HG03135 (cell line): ENCODE measurements at regions not wholly inside any gene's neighbourhood (a gene's known extent, or its start where the extent isn't known, plus 50 kb on each side); places are given as distances from the start of the nearest gene placed in this dataset.

ENCODE experiments used
- ATAC-seq: cut with Tn5 transposase; IDR thresholded peaks from one replicate; pipeline ENCODE4 v1.9.1; 2021; ENCODE audit warnings: mild to moderate bottlenecking, moderate library complexity; ENCODE audit not compliant: unreplicated experiment

DNA sequence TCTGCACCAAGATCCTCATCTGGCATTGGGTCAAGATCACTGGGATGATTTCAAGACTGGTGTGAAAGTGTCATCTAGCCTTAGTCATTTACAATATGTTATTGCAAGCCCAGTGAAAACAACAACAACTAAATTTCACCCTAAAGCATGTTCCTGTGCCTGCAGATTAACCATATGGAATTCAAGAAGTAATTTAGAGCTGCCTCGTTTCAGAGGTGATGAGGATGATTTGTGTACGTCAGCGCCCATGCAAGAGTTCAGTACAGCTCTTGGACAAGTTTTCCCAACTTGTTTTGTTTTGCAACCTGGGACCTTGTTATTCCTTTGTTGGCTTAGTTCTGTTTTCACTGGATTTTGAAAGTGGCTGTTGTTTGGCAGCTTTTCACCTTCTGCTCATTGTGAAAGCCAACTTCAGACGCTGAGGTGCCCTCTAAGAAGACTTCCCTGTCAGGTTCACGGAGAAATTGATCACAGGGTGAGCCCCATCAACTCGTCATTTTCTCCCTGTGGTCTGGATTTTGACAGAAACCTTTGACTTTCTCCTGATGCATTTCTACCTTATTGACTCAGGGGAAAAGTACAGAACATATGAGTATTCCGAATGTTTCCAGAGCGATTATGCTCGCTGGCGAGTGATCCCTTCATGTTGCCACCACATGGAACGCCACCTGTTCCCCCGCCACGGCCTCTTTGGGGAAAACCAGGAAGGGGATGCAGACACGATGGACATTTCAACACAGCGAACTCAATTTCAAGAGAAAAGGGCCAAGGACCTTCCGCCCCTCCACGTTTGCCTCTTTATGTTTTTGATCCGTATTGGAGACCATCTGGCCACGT, 85.6 kb downstream of the FOXL1 start:
- no peak for ATAC-seq

DNA sequence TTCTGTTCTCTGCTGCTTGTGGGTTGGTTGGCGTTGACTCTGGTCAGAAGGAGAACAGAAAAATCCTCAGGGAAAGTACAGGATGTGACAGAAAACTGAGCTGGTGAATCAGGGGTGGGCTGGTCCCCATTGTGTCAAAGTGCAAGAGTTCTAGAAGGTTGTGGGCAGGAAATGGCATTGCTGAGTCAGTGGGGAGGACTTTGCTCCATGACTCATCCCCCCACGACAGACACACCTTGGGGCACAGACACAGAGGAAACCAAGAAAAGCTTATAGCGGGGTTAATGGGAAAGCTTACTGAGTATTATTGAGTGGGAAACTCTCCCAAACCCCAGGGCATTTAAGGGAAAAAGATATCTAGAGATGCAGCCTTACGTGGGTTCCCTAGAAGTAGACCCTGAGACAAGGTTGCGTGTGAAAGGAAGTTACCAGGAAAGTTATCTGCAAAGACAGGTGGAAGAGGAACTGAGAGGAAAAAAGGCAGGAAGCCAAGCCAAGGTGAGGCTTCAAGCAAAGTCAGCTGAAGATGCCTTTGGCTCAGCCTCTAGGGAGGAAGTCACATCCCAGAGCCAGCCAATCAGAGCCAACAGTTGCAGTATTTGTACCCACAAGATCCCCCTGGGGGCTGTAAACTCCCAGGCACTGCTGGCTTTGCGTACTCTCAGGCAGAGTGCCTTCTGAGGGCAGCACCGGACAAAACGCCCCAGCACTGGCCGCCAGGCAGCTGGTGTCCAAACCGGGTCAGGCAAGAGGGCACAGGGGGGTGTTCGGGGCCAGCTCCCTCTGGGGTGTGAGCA, 86.4 kb downstream of the FOXL1 start:
- peak; percentile 71 for ATAC-seq

DNA sequence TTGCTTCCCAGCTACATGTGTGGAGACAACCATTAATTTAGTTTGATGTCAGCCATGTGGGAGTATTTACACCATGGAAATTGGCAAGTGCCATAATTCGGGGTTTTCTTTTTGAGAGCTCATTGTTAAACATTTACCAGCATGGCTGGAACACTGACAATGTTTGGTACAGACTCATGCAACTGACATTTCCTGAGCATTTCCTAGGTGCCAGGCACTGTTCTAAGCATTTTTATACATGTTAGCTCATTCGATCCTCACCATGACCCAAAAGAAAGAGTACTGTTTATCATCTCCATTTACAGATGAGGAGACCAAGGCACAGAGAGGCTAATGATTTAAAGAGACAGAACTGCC, 86.9 kb downstream of the FOXL1 start:
- ATAC-seq = peak; percentile 21

DNA sequence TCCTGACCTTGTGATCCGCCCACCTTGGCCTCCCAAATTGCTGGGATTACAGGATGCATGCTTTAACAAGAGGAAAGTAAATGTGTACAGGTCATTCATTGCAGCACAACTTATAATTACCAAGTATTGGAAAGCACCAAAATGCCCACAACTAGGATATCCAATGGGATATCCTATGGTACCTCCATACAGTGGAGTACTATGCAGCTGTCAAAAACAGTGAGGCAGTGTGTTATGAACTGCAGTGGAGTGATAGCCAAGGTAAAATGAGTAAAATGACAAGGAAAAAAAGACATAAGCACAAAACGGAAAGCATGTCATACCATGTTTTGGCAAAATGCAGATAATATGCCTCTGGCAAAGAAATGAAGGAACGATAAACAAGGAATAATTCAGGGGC, 87.6 kb downstream of the FOXL1 start:
- no peak for ATAC-seq

DNA sequence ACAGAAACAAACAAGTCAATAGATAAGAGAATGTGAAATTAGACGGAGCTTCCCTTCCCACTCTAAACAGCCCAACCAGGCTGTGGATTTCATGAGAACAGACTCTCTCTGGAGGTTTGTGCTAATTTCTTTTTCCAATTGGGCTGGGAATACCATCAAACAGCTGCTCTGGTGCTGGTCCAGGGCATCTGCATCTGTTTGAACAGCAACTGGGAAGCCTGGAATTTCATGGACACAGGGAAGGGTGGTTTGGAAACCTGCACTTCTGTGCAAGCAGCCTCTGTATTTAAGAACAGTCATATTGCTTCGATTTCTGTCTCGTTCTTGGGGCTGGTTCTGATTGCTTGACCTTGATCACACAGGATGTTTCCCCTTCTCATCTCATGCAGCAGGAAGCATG, 88.7 kb downstream of the FOXL1 start:
- ATAC-seq = no peak

DNA sequence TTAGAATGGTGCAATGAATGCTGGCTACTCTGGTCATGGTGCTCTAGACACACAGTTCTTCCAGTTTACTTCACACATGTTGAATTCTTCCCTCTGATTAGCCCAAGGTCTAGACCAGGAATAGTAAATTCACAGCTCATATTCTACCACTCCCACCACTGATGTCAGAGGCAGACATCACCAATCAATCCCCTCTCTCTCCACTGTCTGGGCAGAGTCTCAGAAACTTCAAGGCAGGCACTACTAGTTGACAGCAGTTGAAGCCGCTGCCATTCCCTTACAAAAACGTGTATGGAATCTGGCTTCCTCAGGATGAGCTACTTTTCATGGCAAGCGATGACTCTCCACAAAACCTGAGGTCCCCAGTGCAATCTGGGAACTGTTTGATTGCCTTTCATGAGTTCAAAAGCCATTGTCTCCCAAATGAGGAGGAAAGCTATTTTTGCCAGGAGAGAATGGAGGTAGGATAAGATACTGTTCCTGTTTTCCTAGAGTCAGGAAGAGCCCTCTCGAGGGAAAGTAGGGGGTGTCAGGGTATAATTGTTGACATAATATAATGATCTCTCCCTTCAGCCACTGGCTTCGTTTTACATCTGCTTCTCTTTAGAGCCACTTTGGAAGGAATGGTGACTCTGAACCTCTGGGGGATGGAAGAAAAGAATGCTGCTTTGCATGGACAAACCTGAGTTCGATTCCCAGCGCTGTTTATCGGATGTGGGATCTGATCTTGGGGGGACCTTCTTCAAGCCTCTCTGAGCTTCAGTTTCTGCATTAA, 90.0 kb downstream of the FOXL1 start:
- no peak for ATAC-seq

DNA sequence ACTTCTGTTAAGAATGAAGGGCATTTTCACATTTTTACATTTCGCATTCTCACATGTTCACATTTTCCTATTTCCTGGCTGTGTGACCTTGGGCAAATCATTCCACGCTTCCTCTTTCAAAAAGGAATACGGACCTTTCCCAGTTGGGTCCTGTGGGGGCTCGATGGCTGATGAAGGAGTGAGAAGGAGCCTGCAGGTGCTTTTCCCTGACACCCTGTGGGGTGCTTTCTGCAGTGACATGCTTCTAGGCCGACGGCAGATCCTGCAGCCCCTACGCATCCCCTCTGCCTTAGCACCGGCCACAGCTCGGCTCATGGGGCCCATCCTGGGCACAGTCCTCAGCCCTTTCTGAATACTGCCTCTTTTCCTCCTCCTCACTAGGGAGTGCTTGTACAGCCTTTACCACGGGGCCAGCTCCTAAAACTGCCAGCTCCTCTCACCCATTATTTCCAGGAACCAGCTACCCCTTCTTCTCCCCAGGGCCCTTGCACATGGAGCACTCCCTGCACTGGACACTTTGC, 91.0 kb downstream of the FOXL1 start:
- ATAC-seq = no peak

DNA sequence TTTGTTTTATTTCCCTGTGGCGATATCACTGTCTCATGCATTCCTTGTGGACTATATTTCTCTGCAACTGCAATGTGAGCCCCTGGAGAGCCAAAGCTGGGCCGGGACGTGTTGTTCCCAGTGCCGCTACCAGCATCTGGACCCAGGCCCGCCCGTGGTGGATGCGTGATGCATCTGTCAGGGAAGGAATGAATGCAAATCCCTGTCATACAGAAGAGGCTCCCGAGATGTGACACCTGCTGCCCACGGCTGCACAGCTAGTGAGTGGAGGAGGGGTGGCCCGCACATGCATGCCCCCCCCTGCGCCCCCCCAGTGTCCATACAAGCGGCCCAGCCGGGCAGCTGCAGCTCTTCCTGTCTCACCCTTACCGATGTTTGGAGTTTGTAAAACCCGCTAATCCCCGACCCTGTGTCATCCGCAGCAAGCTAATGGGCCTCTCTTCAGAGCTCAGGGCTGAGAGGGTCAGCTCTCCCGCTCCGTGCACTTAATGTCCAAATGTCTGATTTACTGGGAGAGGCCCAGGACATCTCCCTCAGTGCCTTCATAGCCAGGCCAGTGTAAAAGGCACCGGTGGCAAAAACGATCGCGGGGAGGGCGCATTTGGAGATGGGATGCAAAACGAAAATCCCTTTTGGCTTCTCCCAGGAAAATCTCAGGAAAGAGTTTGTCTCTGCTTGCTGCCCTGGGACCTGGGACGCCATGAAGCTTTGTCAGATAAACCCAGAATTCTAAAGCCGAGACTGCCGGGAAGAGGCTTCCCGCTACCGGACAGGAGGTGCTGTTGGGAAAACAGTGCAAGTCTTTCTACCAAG, 91.8 kb downstream of the FOXL1 start:
- ATAC-seq = no peak

DNA sequence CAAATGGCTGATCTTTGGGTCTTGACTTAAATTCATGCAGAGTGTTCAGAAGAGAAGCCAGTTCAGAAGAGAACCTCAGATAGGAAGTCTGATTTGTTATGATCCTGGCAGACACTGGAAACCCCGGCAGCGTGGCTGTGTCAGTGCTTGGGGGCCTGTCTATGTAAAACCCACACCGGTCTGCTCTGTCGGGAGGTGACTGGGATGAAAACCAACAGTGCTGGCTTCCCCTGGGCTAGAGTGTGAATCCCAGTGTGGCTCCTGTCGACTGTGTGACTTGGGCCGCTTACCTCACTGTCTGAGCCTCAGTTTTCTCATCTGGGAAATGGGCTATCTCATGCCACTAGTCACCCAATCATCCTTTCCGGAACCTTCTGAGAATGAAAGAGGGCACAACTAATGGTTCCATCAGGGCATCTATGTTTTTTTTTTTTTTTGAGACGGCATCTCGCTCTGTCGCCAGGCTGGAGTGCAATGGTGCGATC, 92.4 kb downstream of the FOXL1 start:
- ATAC-seq = no peak

DNA sequence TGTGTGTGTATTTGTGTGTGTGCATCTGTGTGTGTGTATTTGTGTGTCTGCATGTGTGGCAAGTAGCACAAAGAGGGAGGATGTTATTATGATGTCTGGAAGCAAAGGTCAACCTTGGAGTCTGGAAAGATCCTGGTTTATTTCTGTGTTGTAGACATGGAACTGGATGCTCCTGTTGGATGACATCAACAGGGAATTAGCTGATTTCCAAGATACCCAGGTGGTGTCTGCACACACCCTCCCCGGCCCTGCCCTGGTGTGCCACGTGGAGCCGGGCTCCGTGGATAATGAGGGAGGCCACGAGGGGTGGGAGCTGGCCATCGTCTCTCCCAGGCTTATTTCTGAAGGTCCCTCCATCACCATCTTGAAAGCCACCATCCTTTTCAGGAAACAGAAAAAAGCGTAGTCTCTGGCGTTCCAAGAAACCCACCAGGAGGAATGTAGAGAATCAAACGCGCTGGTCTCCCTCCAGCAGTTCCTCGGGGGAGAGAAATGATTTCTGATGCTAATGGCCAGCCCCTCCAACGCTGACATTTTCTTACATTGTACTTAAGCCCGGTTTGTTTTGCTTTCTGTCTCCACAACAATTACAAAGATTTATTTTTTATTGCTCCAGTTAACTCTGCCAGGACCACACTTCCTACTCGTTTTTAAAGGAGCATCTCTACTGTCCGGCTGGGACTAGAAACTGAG, 93.3 kb downstream of the FOXL1 start:
- ATAC-seq = no peak

DNA sequence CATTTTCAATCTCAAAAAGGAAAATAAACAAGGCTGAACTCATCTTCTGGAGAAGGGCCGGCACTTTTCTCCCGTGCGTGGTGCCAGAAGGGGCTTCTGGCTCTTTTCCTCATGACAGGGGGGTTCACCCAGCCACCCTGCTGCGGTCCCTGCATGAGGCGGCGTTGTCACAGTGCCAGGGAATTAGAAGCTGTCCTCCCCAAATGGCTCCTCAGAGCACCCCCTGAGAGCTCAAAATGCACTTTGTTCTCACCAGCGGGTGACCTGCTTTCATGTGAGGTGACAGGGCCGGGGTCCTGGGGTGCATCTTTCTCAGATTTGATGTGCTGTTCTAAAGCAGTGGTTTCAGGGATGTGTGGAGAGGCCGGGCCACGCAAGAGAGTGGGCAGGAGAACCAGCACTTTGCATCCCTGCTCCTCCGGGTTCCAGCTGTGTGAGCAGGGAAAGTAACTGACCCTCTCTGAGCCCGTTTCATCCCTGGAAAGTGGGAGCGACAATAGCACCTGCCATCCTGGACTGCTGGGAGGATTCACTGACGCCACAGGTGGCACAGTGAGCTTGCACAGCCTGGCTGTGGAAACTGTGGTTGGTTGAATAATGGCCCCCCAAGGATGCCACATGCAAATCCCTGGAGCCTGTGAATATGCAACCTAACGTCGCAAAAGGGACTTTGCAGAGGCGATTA, 94.0 kb downstream of the FOXL1 start:
- ATAC-seq = no peak

DNA sequence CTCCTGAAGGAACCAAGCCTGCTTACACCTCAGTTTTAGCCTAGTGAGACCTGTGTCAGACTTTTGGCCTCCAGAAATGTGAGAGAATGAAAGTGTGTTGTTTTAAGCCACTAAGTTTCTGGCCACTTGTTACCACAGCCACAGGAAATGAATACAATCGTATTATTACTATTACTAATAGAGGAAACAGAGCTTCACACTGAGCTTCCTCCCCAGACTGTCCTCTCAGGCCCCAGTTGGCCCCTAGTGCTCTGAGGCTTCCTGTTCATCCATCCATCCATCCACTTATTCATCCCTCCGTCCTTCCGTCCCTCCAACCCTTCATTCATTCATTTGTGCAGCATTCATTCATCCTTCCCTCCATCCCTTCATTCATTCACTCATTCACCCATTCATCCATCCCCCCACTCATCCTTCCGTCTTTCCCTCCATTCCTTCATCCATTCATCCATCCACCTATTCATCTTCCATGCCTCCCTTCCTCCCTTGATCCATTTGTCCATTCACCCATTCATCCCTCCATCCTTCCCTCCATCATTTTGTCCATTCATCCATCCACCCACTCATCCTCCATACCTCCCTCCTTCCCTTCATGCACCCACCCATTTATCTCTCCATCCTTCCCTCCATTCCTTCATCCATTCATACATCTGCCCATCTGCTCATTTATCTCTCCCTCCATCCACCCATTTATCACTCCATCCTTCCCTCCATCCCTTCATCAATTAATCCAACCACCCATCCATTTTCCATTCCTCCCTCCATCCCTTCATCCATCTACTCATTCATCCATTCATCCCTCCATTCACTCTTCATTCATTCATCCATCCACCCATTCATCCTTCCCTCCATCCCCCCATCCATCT, 95.0 kb downstream of the FOXL1 start:
- no peak for ATAC-seq

DNA sequence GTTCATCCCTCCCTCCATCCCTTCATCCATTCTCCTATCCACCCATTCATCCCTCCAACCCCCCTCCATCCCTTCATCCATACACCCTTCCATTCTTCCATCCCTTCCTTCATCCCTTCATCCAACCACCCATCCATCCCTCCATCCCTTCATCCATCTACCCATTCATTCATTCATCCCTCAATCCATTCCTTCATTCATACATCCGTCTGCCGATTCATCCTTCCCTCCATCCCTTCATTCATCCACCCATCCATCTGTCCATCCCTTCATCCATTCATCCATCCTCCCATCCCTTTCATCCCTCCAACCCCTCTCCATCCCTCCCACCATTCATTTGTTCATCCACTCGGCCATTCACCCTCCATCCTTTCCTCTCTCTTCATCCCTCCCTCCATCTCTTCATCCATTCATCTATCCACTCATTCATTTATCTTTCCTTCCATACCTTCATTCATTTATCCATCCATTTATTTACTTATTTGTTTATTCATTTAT, 95.7 kb downstream of the FOXL1 start:
- ATAC-seq = no peak

DNA sequence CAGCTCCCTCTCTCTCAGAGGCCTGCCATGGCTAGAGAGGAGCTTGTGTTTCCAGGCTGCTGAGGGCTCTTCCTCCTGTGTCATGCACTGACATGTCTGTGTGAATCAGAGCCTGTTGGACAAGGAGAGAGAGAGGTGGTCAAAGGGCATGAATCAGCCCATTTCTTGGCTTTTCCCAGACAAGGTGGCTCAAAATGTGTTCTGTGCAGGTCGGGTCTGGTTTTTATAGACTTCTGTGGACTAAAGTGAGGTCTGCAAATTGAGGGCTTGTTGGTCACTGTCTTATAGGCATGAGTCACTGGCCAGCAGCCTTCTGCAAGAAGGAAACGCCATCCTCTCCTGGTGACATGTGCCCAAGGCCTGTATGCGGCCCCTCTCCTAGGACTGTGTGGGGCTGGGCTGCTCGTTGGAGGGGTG, 97.9 kb downstream of the FOXL1 start:
- ATAC-seq = no peak

DNA sequence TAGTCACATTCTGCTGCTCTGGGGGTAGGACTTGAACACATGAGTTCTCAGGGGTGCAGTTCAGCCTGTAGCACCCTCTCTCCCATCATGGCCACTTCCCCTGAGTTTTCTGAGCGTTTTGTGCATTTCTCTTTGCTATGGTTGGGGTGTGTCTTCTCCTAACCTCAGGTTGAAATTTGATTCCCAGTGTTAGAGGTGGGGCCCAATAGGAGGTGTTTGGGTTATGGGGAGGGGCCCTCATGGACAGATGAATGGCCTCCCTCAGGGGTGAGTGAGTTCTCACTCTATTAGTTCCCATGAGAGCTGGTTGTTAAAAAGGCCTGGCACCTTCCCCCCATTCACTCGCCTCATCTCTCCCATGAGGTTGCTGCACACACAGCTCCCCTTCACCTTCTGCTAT, 101.1 kb downstream of the FOXL1 start:
- no peak for ATAC-seq

DNA sequence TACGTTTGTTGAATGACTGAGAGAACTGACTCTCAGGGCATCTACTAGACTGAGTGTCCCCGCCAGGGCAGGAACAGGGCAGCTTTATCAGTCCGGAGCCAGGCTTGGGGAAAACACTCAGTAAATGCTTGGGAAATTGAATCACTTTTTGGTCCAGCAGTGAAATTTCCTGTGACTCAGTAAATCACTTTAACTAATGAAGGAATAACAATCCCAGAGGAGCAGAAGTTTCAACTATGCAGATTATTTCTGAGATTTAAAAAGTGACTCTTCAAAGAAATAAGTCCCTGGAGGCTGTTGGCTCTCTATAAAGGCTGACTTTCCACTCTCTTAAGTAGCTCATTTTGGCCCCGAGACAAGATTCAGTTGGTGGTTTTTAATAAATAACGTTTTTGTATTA, 101.8 kb downstream of the FOXL1 start:
- no peak for ATAC-seq

DNA sequence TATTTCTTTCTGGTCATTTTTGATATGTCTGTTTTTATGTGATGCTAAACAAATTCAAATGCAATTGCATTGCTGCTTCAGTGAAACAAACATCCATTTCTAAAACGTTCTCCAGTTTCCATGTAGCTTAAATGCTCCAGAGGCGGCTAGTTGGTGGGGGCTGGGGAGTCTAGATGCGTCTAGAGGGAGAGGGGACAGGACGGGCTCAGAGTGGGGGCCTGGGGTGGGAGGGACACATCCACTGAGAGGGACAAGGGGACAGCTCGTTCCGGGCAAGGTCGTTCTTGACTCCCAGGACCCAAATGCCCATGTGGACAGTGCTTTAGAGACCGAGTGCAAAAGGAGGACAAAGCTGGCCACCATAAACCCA, 102.3 kb downstream of the FOXL1 start:
- no peak for ATAC-seq
